ENCODE measurements at regions not wholly inside any gene's neighbourhood (a gene's known extent, or its start where the extent isn't known, plus 50 kb on each side); places are given as distances from the start of the nearest gene placed in this dataset.

DNA sequence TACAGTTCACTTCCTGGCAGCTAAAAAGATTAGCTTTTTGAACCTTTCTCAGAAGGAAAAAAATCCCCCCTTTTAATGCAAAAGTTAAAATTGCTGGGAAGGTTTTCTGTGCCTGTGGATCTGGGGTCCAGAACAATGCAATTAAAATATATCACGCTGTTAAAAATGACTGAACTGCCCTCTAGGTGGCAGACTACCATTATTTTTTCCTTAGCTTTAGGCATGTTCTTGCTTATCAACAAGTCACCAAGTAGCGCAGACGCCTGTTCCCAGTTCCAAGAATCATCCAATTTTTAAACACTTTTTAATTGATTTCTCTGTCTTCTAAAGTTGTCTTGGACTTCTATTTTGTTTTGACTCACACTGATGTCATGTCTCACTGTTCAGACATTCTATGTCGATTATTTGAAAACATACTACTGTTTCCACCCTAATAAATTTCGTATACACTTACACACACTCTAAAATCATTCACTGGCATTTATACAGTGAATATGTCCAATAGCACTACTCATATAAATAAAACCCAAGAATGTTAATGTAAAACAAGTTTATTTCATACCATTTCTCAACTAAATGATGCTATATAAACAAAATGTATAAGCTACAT lies 661.6 kb downstream of the RAPGEF2 start:
- no peak for TF ChIP-seq POLR2A (IDR thresholded peaks at IDR 0.05)
- TF ChIP-seq, protein P1, sequence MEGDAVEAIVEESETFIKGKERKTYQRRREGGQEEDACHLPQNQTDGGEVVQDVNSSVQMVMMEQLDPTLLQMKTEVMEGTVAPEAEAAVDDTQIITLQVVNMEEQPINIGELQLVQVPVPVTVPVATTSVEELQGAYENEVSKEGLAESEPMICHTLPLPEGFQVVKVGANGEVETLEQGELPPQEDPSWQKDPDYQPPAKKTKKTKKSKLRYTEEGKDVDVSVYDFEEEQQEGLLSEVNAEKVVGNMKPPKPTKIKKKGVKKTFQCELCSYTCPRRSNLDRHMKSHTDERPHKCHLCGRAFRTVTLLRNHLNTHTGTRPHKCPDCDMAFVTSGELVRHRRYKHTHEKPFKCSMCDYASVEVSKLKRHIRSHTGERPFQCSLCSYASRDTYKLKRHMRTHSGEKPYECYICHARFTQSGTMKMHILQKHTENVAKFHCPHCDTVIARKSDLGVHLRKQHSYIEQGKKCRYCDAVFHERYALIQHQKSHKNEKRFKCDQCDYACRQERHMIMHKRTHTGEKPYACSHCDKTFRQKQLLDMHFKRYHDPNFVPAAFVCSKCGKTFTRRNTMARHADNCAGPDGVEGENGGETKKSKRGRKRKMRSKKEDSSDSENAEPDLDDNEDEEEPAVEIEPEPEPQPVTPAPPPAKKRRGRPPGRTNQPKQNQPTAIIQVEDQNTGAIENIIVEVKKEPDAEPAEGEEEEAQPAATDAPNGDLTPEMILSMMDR (IDR thresholded peaks at IDR 0.05) = peak; percentile 38 to 55 (median 46)
- TF ChIP-seq EP300 (IDR thresholded peaks at IDR 0.05) = no peak
